T-helper 2 cell treated with Interferon-gamma antibody and Interleukin-4, amounts not matched to agents 5 μg/mL and 100 μg/mL, for 36 hours (primary cell): ENCODE measurements at regions not wholly inside any gene's neighbourhood (a gene's known extent, or its start where the extent isn't known, plus 50 kb on each side); places are given as distances from the start of the nearest gene placed in this dataset.

Source experiments
- DNase-seq: peaks from one replicate; pipeline ENCODE4 v3.0.0; 2021; ENCODE audit warnings: low spot score
- H3K27ac Mint-ChIP-seq: one replicate; pipeline ENCODE4 v1.8.0; 2021; ENCODE audit warnings: mild to moderate bottlenecking, mixed read lengths
- H3K27me3 Mint-ChIP-seq: one replicate; pipeline ENCODE4 v1.8.0; 2021; ENCODE audit warnings: low read depth, mixed read lengths
- H3K36me3 Mint-ChIP-seq: one replicate; pipeline ENCODE4 v1.8.0; 2021; ENCODE audit warnings: low read depth, mixed read lengths
- H3K4me1 Mint-ChIP-seq: one replicate; pipeline ENCODE4 v1.8.0; 2021; ENCODE audit warnings: low read depth, mixed read lengths
- H3K4me3 Mint-ChIP-seq: one replicate; pipeline ENCODE4 v1.8.0; 2022; ENCODE audit warnings: mild to moderate bottlenecking, moderate library complexity, mixed read lengths
- H3K9me3 Mint-ChIP-seq: one replicate; pipeline ENCODE4 v1.8.0; 2021; ENCODE audit warnings: mixed read lengths

- Mint-ChIP-seq H3K4me1 (no peaks in the 10 kb centered on the region), H3K9me3 (no peaks in the 10 kb centered on the region), H3K27me3 (no peaks in the 10 kb centered on the region), H3K4me3 (no peak overlapping the region), H3K27ac (no peak overlapping the region), H3K36me3 (no peaks in the 10 kb centered on the region)
- DNase-seq = no peak
Measured at GRCh38 chr6:133026705-133027104, 212.3 kb downstream of the RPS12 start.

- Mint-ChIP-seq H3K27ac (no peak overlapping the region), H3K27me3 (no peaks in the 10 kb centered on the region), H3K36me3 (no peaks in the 10 kb centered on the region), H3K9me3 (no peaks in the 10 kb centered on the region), H3K4me1 (no peaks in the 10 kb centered on the region), H3K4me3 (no peak overlapping the region)
- DNase-seq = no peak
Measured at GRCh38 chr6:133033263-133033662, 207.9 kb upstream of the EYA4 start.

- no peak overlapping the region for H3K4me3 Mint-ChIP-seq
- H3K9me3 Mint-ChIP-seq = no peaks in the 10 kb centered on the region
- no peaks in the 10 kb centered on the region for H3K4me1 Mint-ChIP-seq
- no peak for DNase-seq
- no peaks in the 10 kb centered on the region for H3K36me3 Mint-ChIP-seq
- H3K27me3 Mint-ChIP-seq = no peaks in the 10 kb centered on the region
- no peak overlapping the region for H3K27ac Mint-ChIP-seq
Measured at GRCh38 chr6:133034509-133035206, 206.5 kb upstream of the EYA4 start.

- Mint-ChIP-seq H3K27me3 (no peaks in the 10 kb centered on the region), H3K27ac (no peak overlapping the region), H3K4me3 (no peak overlapping the region), H3K36me3 (no peaks in the 10 kb centered on the region), H3K9me3 (no peaks in the 10 kb centered on the region), H3K4me1 (no peaks in the 10 kb centered on the region)
- DNase-seq = no peak
Measured at GRCh38 chr6:133040094-133040802, 200.9 kb upstream of the EYA4 start.

- Mint-ChIP-seq H3K36me3 (no peaks in the 10 kb centered on the region), H3K9me3 (no peaks in the 10 kb centered on the region), H3K4me3 (no peak overlapping the region), H3K4me1 (no peaks in the 10 kb centered on the region), H3K27me3 (no peaks in the 10 kb centered on the region), H3K27ac (no peak overlapping the region)
- no peak for DNase-seq
Measured at GRCh38 chr6:133040803-133041419, 200.2 kb upstream of the EYA4 start.

GRCh38 chr6:133042550-133043120, 198.5 kb upstream of the EYA4 start:
- H3K27ac Mint-ChIP-seq = no peak overlapping the region
- no peaks in the 10 kb centered on the region for H3K4me1 Mint-ChIP-seq
- H3K9me3 Mint-ChIP-seq = no peaks in the 10 kb centered on the region
- H3K36me3 Mint-ChIP-seq = no peaks in the 10 kb centered on the region
- no peak overlapping the region for H3K4me3 Mint-ChIP-seq
- H3K27me3 Mint-ChIP-seq = no peaks in the 10 kb centered on the region
- DNase-seq = no peak

- Mint-ChIP-seq H3K36me3 (no peaks in the 10 kb centered on the region), H3K27me3 (no peaks in the 10 kb centered on the region), H3K4me1 (no peaks in the 10 kb centered on the region), H3K27ac (no peak overlapping the region), H3K4me3 (no peak overlapping the region), H3K9me3 (no peaks in the 10 kb centered on the region)
- DNase-seq = no peak
Measured at GRCh38 chr6:133046576-133046975, 194.6 kb upstream of the EYA4 start.

GRCh38 chr6:133047065-133047665, 194.0 kb upstream of the EYA4 start:
- no peak for DNase-seq
- H3K4me3 Mint-ChIP-seq = no peak overlapping the region
- no peaks in the 10 kb centered on the region for H3K27me3 Mint-ChIP-seq
- H3K4me1 Mint-ChIP-seq = no peaks in the 10 kb centered on the region
- H3K36me3 Mint-ChIP-seq = no peaks in the 10 kb centered on the region
- H3K27ac Mint-ChIP-seq = no peak overlapping the region
- H3K9me3 Mint-ChIP-seq = no peaks in the 10 kb centered on the region

- Mint-ChIP-seq H3K4me1 (no peaks in the 10 kb centered on the region), H3K4me3 (no peak overlapping the region), H3K9me3 (no peaks in the 10 kb centered on the region), H3K27ac (no peak overlapping the region), H3K36me3 (no peaks in the 10 kb centered on the region), H3K27me3 (no peaks in the 10 kb centered on the region)
- DNase-seq = no peak
Measured at GRCh38 chr6:133047706-133048105, 193.5 kb upstream of the EYA4 start.

GRCh38 chr6:133051240-133051639, 189.9 kb upstream of the EYA4 start:
- Mint-ChIP-seq H3K9me3 (no peaks in the 10 kb centered on the region), H3K27ac (no peak overlapping the region), H3K36me3 (no peaks in the 10 kb centered on the region), H3K4me3 (no peak overlapping the region), H3K4me1 (no peaks in the 10 kb centered on the region), H3K27me3 (no peaks in the 10 kb centered on the region)
- no peak for DNase-seq

- no peak for DNase-seq
- Mint-ChIP-seq H3K4me3 (no peak overlapping the region), H3K36me3 (no peaks in the 10 kb centered on the region), H3K27ac (no peak overlapping the region), H3K4me1 (no peaks in the 10 kb centered on the region), H3K27me3 (no peaks in the 10 kb centered on the region), H3K9me3 (no peaks in the 10 kb centered on the region)
Measured at GRCh38 chr6:133052465-133052864, 188.7 kb upstream of the EYA4 start.

GRCh38 chr6:133055441-133055966, 185.7 kb upstream of the EYA4 start:
- H3K27me3 Mint-ChIP-seq = no peaks in the 10 kb centered on the region
- H3K9me3 Mint-ChIP-seq = no peaks in the 10 kb centered on the region
- no peak for DNase-seq
- no peak overlapping the region for H3K4me3 Mint-ChIP-seq
- H3K27ac Mint-ChIP-seq = no peak overlapping the region
- no peaks in the 10 kb centered on the region for H3K36me3 Mint-ChIP-seq
- no peaks in the 10 kb centered on the region for H3K4me1 Mint-ChIP-seq

GRCh38 chr6:133057352-133057751, 183.8 kb upstream of the EYA4 start:
- Mint-ChIP-seq H3K27me3 (no peaks in the 10 kb centered on the region), H3K4me1 (no peaks in the 10 kb centered on the region), H3K9me3 (no peaks in the 10 kb centered on the region), H3K27ac (no peak overlapping the region), H3K4me3 (no peak overlapping the region), H3K36me3 (no peaks in the 10 kb centered on the region)
- no peak for DNase-seq

- no peaks in the 10 kb centered on the region for H3K27me3 Mint-ChIP-seq
- no peak for DNase-seq
- no peaks in the 10 kb centered on the region for H3K36me3 Mint-ChIP-seq
- no peaks in the 10 kb centered on the region for H3K4me1 Mint-ChIP-seq
- H3K4me3 Mint-ChIP-seq = no peak overlapping the region
- H3K27ac Mint-ChIP-seq = no peak overlapping the region
- no peaks in the 10 kb centered on the region for H3K9me3 Mint-ChIP-seq
Measured at GRCh38 chr6:133062077-133062476, 179.1 kb upstream of the EYA4 start.
